Activated T-helper 1 cell treated with anti-CD3 and anti-CD28 coated beads, Interleukin-2, amount 50 U/mL, for 16 hours (primary cell): ENCODE measurements at regions not wholly inside any gene's neighbourhood (a gene's known extent, or its start where the extent isn't known, plus 50 kb on each side); places are given as distances from the start of the nearest gene placed in this dataset.

Experiments used
- DNase-seq, 2 donors: peaks; one replicate each; pipeline ENCODE4 v3.0.0-alpha.2; 2020; ENCODE audit warnings: low read depth in 1 of 2, low spot score in 1 of 2

- DNase-seq, result no peak
These were observed 83.0 kb upstream of the PIWIL1 start for GRCh38 chr12:130254461-130255276.

GRCh38 chr12:130258863-130259262 is 78.8 kb upstream of the PIWIL1 start:
- no peak for DNase-seq

DNA sequence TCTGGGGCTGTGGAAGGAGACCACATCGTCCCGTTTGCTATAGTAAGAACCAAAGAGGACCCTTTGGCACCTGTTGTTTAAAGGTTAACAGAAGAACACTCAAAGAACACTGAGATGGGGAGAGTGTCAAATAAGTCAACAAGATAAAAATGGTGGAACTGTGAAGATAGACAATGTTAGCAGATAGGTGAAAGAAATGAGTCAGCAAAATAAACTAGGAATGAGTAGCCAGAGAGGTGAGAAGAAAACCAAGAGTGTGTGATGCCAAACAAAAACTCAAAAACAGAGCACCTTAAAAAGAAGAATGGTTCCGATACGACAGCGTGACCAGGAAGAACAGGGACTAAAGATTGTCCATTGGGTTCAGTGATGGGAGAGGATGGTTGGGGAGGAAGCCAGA is 74.7 kb upstream of the PIWIL1 start:
- DNase-seq, result no peak

DNA sequence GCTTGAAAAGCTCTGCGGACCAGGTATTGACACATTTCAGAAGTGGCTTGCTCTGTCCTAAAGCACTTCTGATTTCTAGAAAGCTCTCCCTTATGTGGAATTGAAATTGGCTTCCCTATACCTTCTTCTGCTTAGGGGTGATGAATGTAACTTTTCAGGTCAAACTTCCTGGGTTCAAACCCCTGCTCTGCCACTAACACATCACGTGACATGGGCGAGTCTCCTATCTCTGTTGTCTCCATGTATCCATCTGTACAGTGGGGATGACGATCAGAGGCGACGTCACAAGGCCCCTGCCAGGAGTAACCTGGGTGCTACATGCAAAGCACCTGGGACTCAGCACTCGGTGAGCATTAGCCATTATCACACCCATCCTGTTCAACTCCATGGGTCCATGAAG is 73.7 kb upstream of the PIWIL1 start:
- DNase-seq, result no peak

GRCh38 chr12:130266751-130267150 is 70.9 kb upstream of the PIWIL1 start:
- no peak for DNase-seq

DNA sequence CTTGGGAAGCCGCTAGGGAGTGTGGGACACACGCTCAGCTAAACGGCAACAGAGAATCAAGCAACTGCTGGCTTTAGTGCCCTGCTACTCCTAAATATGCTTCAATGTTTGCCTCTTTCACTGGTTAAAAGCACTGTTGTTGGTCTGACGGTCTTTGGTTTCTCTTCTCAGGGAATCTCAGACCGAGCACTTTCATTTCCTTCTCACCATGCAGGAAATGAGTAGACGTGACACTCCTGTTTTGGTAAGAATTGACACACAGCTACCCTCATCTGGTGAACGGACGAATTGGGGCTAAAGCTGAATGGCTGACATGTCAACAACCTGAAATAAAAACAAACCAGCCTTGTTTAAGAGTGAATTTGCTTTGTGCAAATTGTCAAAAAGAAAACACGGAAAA is 57.5 kb upstream of the PIWIL1 start:
- DNase-seq, result no peak

- no peak for DNase-seq
These were observed 56.9 kb upstream of the PIWIL1 start for GRCh38 chr12:130280742-130281141.

GRCh38 chr12:130281153-130281799 is 56.4 kb upstream of the PIWIL1 start:
- peak in 1 of 2 donors; percentile 4 for DNase-seq

- no peak for DNase-seq
These were observed 51.6 kb upstream of the PIWIL1 start for GRCh38 chr12:130286041-130286440.

DNA sequence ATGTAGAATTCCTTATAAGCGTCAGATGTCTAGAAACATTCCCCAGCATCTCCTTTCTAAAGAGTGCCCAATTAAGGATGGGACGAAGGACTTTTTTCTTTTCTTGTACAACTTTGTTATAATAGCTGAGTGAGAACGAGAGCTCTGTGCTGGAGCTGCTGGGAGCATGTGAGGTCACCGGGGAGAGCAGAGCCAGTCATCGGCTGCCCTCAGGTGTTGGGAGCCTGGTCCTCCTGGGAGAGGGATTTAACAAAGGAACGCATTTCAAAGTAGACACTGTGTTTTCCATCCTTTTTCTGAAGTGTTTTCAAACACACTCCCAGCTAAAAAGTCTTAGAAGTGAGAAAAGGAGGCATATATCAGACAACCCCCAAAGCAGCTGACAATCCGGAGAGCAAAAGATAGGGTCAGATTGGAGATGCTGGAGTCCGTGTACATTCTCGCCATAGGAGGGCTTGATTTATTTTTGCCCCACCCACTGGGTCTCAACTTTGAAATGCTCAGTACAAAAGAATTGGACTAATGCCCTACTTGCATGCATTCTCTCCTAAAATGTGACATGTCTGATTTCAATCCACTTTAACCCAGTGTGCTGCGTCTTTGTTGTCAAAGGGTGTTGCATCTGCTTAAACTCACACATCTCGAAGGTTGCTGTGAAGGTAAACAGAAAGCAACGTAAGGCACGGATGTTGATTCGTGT is 50.8 kb upstream of the PIWIL1 start:
- no peak for DNase-seq
